ENCODE measurements at regions not wholly inside any gene's neighbourhood (a gene's known extent, or its start where the extent isn't known, plus 50 kb on each side); places are given as distances from the start of the nearest gene placed in this dataset.
A peak's percentile ranks its signal among the peaks of the same experiment; 100 is the strongest.

- DNase-seq (ENCODE audit: low read depth in 2 of 2) = no peak
Observed at GRCh38 chr5:145260670-145261069, 574.5 kb downstream of the PRELID2 start.

GRCh38 chr5:145247745-145248040 is 587.4 kb downstream of the PRELID2 start:
- DNase-seq (ENCODE audit: low read depth in 2 of 2) = no peak

- no peak for DNase-seq (ENCODE audit: low read depth in 2 of 2)
Observed at GRCh38 chr5:145246961-145247744, 588.0 kb downstream of the PRELID2 start.

GRCh38 chr5:145246379-145246778 is 588.8 kb downstream of the PRELID2 start:
- DNase-seq (ENCODE audit: low read depth in 2 of 2) = no peak

GRCh38 chr5:145245354-145245753 is 589.8 kb downstream of the PRELID2 start:
- DNase-seq (ENCODE audit: low read depth in 2 of 2) = no peak

- peak; percentile 6 to 17 for DNase-seq (ENCODE audit: low read depth in 2 of 2)
Observed at GRCh38 chr5:145244788-145245187, 590.4 kb downstream of the PRELID2 start.

GRCh38 chr5:145244251-145244650 is 590.9 kb downstream of the PRELID2 start:
- DNase-seq (ENCODE audit: low read depth in 2 of 2) = no peak

- DNase-seq (ENCODE audit: low read depth in 2 of 2) = no peak
Observed at GRCh38 chr5:145243016-145243415, 592.1 kb downstream of the PRELID2 start.

- DNase-seq (ENCODE audit: low read depth in 2 of 2) = no peak
Observed at GRCh38 chr5:145242551-145242950, 592.6 kb downstream of the PRELID2 start.

GRCh38 chr5:145237843-145238242 is 597.3 kb downstream of the PRELID2 start:
- DNase-seq (ENCODE audit: low read depth in 2 of 2) = no peak

GRCh38 chr5:145236983-145237382 is 598.2 kb downstream of the PRELID2 start:
- no peak for DNase-seq (ENCODE audit: low read depth in 2 of 2)

- DNase-seq (ENCODE audit: low read depth in 2 of 2) = no peak
Observed at GRCh38 chr5:145236127-145236526, 599.0 kb downstream of the PRELID2 start.

GRCh38 chr5:145233461-145233860 is 601.7 kb downstream of the PRELID2 start:
- DNase-seq (ENCODE audit: low read depth in 2 of 2) = no peak

GRCh38 chr5:145230781-145231180 is 604.4 kb downstream of the PRELID2 start:
- DNase-seq (ENCODE audit: low read depth in 2 of 2) = no peak

- no peak for DNase-seq (ENCODE audit: low read depth in 2 of 2)
Observed at GRCh38 chr5:145228564-145228963, 606.6 kb downstream of the PRELID2 start.

GRCh38 chr5:145227881-145228280 is 607.3 kb downstream of the PRELID2 start:
- DNase-seq (ENCODE audit: low read depth in 2 of 2) = no peak

- no peak for DNase-seq (ENCODE audit: low read depth in 2 of 2)
Observed at GRCh38 chr5:145226726-145227125, 608.4 kb downstream of the PRELID2 start.

GRCh38 chr5:145225529-145225928 is 609.6 kb downstream of the PRELID2 start:
- DNase-seq (ENCODE audit: low read depth in 2 of 2) = no peak

- DNase-seq (ENCODE audit: low read depth in 2 of 2) = no peak
Observed at GRCh38 chr5:145223582-145223981, 611.6 kb downstream of the PRELID2 start.

- DNase-seq (ENCODE audit: low read depth in 2 of 2) = no peak
Observed at GRCh38 chr5:145222622-145223021, 612.5 kb downstream of the PRELID2 start.

GRCh38 chr5:145221416-145221815 is 613.7 kb downstream of the PRELID2 start:
- no peak for DNase-seq (ENCODE audit: low read depth in 2 of 2)

GRCh38 chr5:145220481-145220880 is 614.7 kb downstream of the PRELID2 start:
- DNase-seq (ENCODE audit: low read depth in 2 of 2) = no peak

- no peak for DNase-seq (ENCODE audit: low read depth in 2 of 2)
Observed at GRCh38 chr5:145218982-145219381, 616.2 kb downstream of the PRELID2 start.

GRCh38 chr5:145218019-145218418 is 617.1 kb downstream of the PRELID2 start:
- no peak for DNase-seq (ENCODE audit: low read depth in 2 of 2)
